HG02943 (cell line): ENCODE measurements at regions not wholly inside any gene's neighbourhood (a gene's known extent, or its start where the extent isn't known, plus 50 kb on each side); places are given as distances from the start of the nearest gene placed in this dataset.
A peak's percentile ranks its signal among the peaks of the same experiment; 100 is the strongest.
"Not testable (repeated sequence)": the region's sequence is repeated elsewhere in the genome, so short reads cannot be mapped to it uniquely, and the experiment has no call there.

ENCODE experiments used
- ATAC-seq: cut with Tn5 transposase; IDR thresholded peaks from one replicate; pipeline ENCODE4 v1.9.1; 2021; ENCODE audit warnings: mild to moderate bottlenecking, low read depth, moderate library complexity; ENCODE audit not compliant: unreplicated experiment

- ATAC-seq = no peak
Observed at GRCh38 chr1:104636581-104636980, 886.9 kb downstream of the AMY1C start.

- ATAC-seq = no peak
Observed at GRCh38 chr1:104646233-104646632, 896.5 kb downstream of the AMY1C start.

- no peak for ATAC-seq
Observed at GRCh38 chr1:104648269-104648691, 898.6 kb downstream of the AMY1C start.

GRCh38 chr1:104664374-104664773, 914.7 kb downstream of the AMY1C start:
- ATAC-seq = not testable (repeated sequence)

GRCh38 chr1:104665300-104665699, 915.6 kb downstream of the AMY1C start:
- no peak for ATAC-seq

- ATAC-seq = no peak
Observed at GRCh38 chr1:104671684-104672353, 922.1 kb downstream of the AMY1C start.

GRCh38 chr1:104699433-104699832, 949.7 kb downstream of the AMY1C start:
- ATAC-seq = no peak

- ATAC-seq = no peak
Observed at GRCh38 chr1:104702731-104703130, 953.0 kb downstream of the AMY1C start.

- ATAC-seq = no peak
Observed at GRCh38 chr1:104706631-104707147, 957.0 kb downstream of the AMY1C start.

- ATAC-seq = no peak
Observed at GRCh38 chr1:104718752-104719151, 969.1 kb downstream of the AMY1C start.

- no peak for ATAC-seq
Observed at GRCh38 chr1:104720741-104721140, 971.0 kb downstream of the AMY1C start.

- no peak for ATAC-seq
Observed at GRCh38 chr1:104726917-104727316, 977.2 kb downstream of the AMY1C start.

GRCh38 chr1:104733866-104734265, 984.2 kb downstream of the AMY1C start:
- ATAC-seq = no peak

- no peak for ATAC-seq
Observed at GRCh38 chr1:104745875-104746274, 996.2 kb downstream of the AMY1C start.

GRCh38 chr1:104746994-104747393, 997.3 kb downstream of the AMY1C start:
- peak; percentile 54 for ATAC-seq

GRCh38 chr1:104760017-104760416, 1010.3 kb downstream of the AMY1C start:
- ATAC-seq = peak; percentile 85

- ATAC-seq = no peak
Observed at GRCh38 chr1:104761961-104762570, 1012.4 kb downstream of the AMY1C start.

GRCh38 chr1:104765085-104765484, 1015.4 kb downstream of the AMY1C start:
- ATAC-seq = peak; percentile 66

GRCh38 chr1:104768466-104768865, 1018.8 kb downstream of the AMY1C start:
- ATAC-seq = peak; percentile 65

- no peak for ATAC-seq
Observed at GRCh38 chr1:104780470-104781078, 1030.9 kb downstream of the AMY1C start.

GRCh38 chr1:104785575-104786187, 1036.0 kb downstream of the AMY1C start:
- no peak for ATAC-seq
